T-helper 1 cell (primary cell): ENCODE measurements at regions not wholly inside any gene's neighbourhood (a gene's known extent, or its start where the extent isn't known, plus 50 kb on each side); places are given as distances from the start of the nearest gene placed in this dataset.

Source experiments
- DNase-seq, 5 donors: peaks; one replicate each; pipeline ENCODE4 v3.0.0-alpha.2; 2012 to 2020

GRCh38 chr1:244970236-244970743, 105.9 kb upstream of the HNRNPU start:
- DNase-seq, result no peak

- DNase-seq, result peak; percentile 26 to 75 (median 56)
Measured at GRCh38 chr1:244969355-244970235, 105.3 kb upstream of the HNRNPU start.

GRCh38 chr1:244968881-244969280, 104.5 kb upstream of the HNRNPU start:
- DNase-seq, result no peak

GRCh38 chr1:244968471-244968871, 104.1 kb upstream of the HNRNPU start:
- DNase-seq, result no peak

- DNase-seq, result no peak
Measured at GRCh38 chr1:244967159-244967558, 102.8 kb upstream of the HNRNPU start.

GRCh38 chr1:244965185-244966030, 101.1 kb upstream of the HNRNPU start:
- DNase-seq, result no peak

GRCh38 chr1:244964112-244964971, 100.0 kb upstream of the HNRNPU start:
- DNase-seq, result peak in 1 of 5 donors; percentile 28

GRCh38 chr1:244963231-244963826, 99.0 kb upstream of the HNRNPU start:
- DNase-seq, result no peak

GRCh38 chr1:244962130-244962529, 97.8 kb upstream of the HNRNPU start:
- DNase-seq, result no peak

GRCh38 chr1:244960904-244961303, 96.6 kb upstream of the HNRNPU start:
- DNase-seq, result no peak

- DNase-seq, result no peak
Measured at GRCh38 chr1:244958593-244958992, 94.2 kb upstream of the HNRNPU start.

GRCh38 chr1:244957525-244957924, 93.2 kb upstream of the HNRNPU start:
- DNase-seq, result no peak

GRCh38 chr1:244957122-244957521, 92.8 kb upstream of the HNRNPU start:
- no peak for DNase-seq

GRCh38 chr1:244955661-244956060, 91.3 kb upstream of the HNRNPU start:
- DNase-seq, result no peak

- DNase-seq, result no peak
Measured at GRCh38 chr1:244954359-244954758, 90.0 kb upstream of the HNRNPU start.

- no peak for DNase-seq
Measured at GRCh38 chr1:244953901-244954300, 89.6 kb upstream of the HNRNPU start.

- DNase-seq, result no peak
Measured at GRCh38 chr1:244952940-244953339, 88.6 kb upstream of the HNRNPU start.

- DNase-seq, result no peak
Measured at GRCh38 chr1:244952280-244952933, 88.1 kb upstream of the HNRNPU start.

GRCh38 chr1:244948416-244948815, 84.1 kb upstream of the HNRNPU start:
- no peak for DNase-seq

- no peak for DNase-seq
Measured at GRCh38 chr1:244945109-244945671, 80.8 kb upstream of the HNRNPU start.

GRCh38 chr1:244941121-244941520, 76.8 kb upstream of the HNRNPU start:
- no peak for DNase-seq
